DMS114 treated with DMSO at 0.1 percent for 48 hours (cell line): ENCODE measurements at regions not wholly inside any gene's neighbourhood (a gene's known extent, or its start where the extent isn't known, plus 50 kb on each side); places are given as distances from the start of the nearest gene placed in this dataset.

ENCODE experiments used
- DNase-seq: peaks from one replicate; lab custom pipeline; 2025; ENCODE audit not compliant: unreplicated experiment; lab: John Stamatoyannopoulos, UW

- DNase-seq = no peak
Observed at GRCh38 chr9:86765746-86766430, 181.4 kb downstream of the GAS1 start.

- DNase-seq = no peak
Observed at GRCh38 chr9:86764671-86765343, 182.5 kb downstream of the GAS1 start.

DNA sequence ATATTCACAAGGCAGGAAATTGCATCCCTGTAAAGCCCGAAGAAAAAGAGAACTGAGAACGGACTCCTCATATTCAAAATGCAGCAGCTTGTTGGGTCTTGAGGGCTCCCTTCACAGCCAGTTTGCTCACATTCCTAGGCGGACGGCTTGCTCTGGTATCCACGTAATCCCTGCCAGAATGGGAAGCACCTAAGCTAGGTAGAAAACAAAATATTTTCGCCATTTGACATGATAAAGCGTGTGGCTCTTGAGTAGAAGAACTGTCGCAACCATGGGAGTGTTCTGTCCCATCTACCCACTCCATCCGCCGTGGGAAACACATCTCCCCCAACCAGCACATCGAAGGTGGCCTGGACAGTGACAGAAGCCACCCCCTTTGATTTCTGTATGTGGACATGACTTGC is 183.1 kb downstream of the GAS1 start:
- DNase-seq = no peak

DNA sequence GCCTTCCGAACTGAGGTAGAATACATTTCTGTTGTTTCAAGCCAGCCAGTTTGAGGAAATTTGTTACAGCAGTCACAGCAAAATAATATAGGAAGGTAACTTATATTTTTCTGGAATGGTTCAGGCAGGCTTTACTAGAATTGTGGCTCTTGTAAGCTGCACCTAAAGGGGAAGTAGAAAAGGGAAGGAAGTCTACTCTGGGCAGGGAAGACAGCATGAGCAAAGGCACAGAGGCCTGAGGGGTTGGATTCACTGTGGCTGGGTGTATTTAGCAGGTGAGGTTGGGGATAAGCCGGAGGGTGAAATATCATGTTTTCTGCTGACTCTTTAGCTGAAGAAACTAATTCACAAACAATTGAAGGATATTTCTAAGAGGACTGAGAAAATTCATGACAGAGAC is 183.5 kb downstream of the GAS1 start:
- DNase-seq = no peak

GRCh38 chr9:86757382-86757720 is 190.0 kb downstream of the GAS1 start:
- no peak for DNase-seq

GRCh38 chr9:86756576-86757381 is 190.5 kb downstream of the GAS1 start:
- DNase-seq = no peak

DNA sequence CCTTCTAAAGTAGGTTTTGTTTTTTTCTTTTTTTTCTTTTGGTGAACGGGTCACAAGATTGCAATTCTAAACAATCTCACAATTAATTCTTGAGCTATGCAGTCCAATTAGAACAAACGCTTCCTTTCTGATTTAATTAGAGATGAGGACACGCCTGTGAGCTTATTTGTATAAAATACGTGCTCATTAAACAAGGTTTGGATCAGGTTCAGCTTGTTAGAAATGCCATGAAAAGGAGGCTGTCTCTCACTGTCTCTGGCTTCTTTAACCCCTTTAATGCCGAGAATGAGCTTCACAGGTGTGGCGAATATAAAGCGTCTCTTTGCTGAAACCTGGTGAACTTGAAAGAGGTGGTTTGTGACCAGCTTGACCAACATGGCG is 191.8 kb downstream of the GAS1 start:
- no peak for DNase-seq

DNA sequence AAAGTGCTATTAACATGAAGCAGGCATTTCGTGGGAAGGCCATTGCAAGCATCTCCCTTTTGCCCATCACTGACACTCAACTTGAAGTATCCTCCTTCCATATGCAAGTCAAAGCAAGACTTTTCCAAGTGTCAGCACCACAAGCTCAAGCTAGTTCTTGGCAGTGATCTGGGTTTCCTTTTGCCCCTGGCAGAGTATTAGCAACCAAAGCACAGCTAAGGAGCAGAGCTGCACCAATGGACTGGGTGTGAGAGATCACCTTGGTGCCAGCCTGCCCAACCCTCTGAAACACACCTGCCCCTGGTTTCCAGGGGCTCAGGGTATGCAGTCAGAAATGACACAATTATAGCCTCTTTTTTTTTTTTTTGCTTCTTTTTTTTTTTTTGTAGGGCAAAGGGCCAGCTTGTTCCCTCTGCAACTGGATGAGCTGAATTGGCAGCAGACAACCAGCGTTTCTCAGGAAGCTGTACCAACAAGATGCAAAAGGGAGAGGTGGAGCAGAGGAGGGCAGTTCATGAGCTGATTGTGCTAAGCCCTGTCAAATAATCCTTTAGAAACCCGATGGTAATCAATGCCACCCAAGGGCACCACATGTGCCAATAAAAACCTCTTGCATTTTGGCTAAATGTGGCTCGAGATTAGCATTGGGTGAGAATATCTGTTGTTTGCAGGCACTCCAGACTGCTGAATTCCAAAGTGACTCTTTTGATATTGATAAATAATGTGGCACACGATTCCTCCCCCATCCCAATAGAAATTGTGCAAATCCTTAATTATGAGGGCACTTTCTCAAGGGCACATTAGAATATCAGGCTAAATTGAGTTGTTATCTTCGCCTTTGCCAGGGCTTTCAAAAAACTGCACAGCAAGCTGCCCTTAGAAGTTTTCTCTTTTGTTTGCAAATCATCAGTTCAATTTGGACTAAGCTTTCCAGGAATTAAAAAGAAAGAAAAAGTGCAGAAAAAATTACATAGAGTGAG is 192.4 kb downstream of the GAS1 start:
- no peak for DNase-seq

DNA sequence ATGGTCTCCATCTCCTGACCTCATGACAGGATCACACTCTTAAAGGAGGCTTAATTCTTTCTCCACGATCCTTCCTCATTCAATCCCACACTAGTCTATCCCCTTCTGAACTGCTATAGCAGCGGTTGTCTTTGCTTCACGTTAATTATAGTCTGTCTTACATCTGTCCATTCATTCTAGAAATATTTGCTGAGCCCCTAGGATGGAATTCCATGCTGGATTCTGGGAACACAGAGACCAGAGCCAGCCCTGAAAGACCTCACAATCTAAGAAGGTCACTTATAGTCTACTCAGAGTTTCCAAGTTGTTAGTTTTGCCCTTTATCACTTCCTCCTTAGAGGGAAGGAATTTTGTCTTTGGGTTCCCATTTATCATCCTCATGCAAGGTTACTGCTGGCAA is 193.5 kb downstream of the GAS1 start:
- no peak for DNase-seq

DNA sequence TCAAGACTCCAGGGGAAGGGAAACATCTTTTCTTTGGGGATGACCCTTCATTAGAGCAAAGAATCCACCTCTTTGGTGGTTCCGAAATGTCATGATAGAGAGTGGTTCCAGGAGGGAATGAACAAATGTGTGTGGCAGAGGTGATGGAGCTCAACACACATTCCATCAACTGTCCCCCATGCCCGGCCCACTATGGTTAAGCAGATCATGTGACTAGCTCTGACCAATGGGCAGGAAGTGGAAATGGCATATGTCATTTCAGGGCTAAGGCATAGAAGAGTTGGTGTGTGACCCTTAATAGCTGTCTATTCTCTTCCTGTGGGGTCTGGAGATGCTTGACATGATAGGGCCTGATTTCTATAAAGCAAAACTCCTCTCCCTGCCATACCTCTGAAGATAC is 194.6 kb downstream of the GAS1 start:
- no peak for DNase-seq

GRCh38 chr9:86751956-86752355 is 195.3 kb downstream of the GAS1 start:
- DNase-seq = no peak

DNA sequence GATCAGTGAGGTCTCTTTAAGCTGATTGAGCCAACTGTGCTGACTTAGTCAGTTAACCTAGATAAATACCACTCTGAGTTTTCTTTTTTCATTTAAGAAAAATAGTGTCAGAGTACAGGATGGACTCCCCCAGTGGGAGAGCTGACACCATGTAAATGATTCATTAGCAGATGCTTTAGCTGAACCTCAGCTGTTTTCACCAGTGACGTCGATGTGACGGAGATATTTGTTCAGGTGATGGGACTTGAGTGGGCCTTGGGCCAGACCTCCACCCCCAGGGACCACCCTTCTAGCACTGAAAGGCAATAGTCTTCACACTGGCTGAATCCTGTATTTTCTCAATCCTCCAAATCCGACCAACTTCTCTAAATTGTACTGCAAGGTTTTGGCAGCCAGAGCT is 196.1 kb downstream of the GAS1 start:
- DNase-seq = no peak

DNA sequence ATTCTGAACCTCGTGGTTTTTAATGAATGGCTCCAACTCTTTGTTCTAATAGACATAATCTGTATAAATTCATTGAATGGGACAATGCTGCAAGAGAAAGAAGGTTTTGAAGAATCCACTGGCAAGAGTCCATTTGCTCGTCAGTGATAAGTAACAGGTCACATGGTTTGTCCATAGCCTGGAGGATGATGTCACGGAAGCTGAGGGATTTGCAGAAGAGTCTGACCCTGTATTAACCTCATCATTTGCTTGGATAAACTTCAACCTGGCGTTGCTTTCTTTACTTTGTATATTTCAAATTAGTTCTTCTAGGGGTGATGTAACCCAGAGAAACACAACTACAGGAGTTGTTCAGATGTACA is 197.4 kb downstream of the GAS1 start:
- DNase-seq = no peak

DNA sequence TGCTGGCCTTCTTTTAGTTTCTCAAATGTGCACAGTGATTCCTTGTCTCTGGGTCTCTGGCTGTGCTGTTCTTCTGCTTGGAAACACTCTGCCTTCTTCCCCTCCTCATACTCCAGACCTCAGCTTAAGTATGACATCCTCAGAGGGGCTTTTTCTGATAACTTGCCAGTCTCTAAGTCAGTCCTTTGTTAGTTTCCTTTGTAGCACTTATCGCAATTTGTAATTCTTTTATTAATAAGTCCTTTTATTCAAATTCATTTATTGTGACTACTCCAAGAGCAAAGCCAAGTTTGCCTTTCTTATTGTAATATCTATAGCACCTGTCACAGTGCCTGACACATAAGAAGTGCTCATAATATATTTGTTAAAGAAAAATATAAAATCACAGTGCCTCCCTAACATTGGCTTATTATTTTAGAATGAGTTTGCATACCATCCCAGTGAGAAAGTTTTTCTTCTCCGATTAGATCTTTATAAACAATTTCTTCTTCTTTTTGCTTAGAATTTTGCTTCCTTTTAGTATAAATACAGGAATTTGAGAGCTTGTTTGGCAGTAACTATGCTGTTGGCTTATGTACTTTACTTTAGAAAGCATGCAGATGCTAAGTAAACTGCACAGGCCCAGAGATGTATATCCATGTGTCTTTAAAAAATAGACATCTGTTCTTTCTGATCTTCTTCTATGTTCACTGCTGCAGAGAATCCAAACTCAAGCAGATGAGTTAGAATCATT is 198.0 kb downstream of the GAS1 start:
- no peak for DNase-seq

DNA sequence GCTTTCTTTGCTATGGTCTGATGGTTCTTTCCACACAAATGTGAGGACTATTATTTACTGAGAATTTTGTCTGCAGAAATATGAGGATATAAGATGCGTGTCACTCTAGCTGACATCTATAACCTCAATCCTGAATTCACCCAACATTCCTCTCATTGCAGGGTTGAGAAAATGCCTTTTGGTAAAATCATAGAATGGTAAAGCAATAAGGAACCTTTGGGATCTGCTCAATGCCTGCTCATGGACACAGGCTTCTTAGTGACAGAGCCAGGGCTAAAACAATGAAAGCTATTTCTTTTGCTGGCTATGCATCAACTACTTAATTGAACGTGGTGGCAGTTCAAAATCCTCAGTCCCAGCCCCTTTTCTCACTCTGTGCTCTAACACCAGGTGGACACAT is 199.6 kb downstream of the GAS1 start:
- DNase-seq = no peak

DNA sequence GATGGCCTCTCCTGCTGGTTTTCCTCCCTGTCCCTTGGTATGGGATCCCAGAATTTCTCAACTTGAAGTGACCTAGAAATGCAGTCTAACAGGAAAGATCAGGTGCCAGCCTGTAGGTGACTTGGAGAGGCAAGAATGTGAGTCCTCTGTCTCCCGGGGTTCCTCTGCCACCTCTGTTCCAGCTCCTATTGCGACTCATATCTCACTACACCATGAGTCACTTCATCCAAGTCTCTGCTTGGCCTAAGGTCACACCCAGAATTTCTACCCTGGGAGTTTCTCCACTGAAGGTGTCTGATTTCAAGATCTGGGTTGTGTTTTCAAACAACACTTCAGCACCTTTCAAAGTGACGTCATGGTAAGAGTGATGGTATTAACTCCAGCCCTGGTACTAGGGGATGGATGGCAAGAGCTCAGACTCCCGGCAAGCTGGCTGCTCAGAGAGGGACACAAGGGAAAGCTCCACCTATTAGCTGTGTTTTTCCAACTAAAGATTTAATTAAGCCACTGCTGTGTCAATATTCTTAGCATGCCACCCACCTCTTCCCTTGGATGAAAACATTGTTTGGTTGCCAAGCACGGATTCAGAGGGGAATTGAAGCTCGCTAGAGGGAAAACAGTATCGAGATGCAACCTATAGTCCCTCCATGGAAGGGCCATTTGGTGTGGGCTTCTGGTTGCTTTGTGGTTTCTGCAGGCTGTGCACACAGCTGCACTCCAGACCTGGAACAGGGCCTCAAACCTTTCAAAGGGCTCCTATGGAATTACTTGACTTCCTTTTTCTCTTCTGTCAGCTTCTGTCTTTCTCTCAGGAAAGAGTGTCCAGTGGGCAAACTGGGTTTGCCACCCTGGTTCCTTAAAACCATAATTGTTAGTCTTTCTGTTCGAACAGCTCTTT is 205.7 kb downstream of the GAS1 start:
- no peak for DNase-seq

GRCh38 chr9:86735772-86736458 is 211.4 kb downstream of the GAS1 start:
- no peak for DNase-seq

DNA sequence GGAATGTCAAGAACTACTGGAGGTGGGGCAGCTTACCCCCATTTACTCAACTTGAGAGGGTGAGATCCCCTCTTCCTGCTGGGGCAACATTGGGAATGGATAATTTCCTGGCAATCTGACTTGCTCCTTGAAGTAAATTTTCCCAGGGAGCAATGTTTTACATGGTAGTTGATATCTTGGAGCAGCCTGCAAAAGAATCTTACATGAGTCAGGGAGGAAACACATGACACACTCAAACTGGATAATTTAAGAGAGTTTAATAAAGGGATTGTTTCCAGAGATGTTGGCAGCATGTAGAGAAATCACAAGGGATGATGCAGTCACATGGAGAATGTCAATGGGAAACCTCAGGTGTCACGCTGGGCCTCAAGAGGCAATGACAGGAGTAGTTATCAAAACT is 212.5 kb downstream of the GAS1 start:
- no peak for DNase-seq

GRCh38 chr9:86733929-86734328 is 213.4 kb downstream of the GAS1 start:
- no peak for DNase-seq
